HepG2 (cell line): ENCODE measurements at regions not wholly inside any gene's neighbourhood (a gene's known extent, or its start where the extent isn't known, plus 50 kb on each side); places are given as distances from the start of the nearest gene placed in this dataset.

Experiments
- AHR ChIP-seq: IDR thresholded peaks from 2 replicates; pipeline ENCODE4 v1.6.1; 2018; ENCODE audit warnings: missing genetic modification reagents, missing compliant biosample characterization
- ARNTL ChIP-seq: sonication (generic); formaldehyde crosslinking; IDR thresholded peaks from 2 replicates; pipeline ENCODE4 v1.4.0; 2020; ENCODE audit warnings: mild to moderate bottlenecking, missing genetic modification reagents
- BCL6 ChIP-seq: IDR thresholded peaks from 2 replicates; pipeline ENCODE4 v1.6.1; 2016; ENCODE audit warnings: missing genetic modification reagents, missing compliant biosample characterization
- BRD4 ChIP-seq: sonication (generic); formaldehyde crosslinking; IDR thresholded peaks from 2 replicates; pipeline ENCODE4 v1.4.0; 2020; ENCODE audit warnings: missing genetic modification reagents
- CC2D1A ChIP-seq: sonication (generic); formaldehyde crosslinking; IDR thresholded peaks from 2 replicates; pipeline ENCODE4 v1.8.1; 2023; ENCODE audit warnings: mild to moderate bottlenecking, missing genetic modification reagents
- ELF3 ChIP-seq: IDR thresholded peaks from 2 replicates; pipeline ENCODE4 v1.6.1; 2016; ENCODE audit warnings: missing genetic modification reagents, missing compliant biosample characterization
- ERF ChIP-seq: IDR thresholded peaks from 2 replicates; pipeline ENCODE4 v1.6.1; 2018; ENCODE audit warnings: missing biosample characterization, missing genetic modification reagents
- FOXC1 ChIP-seq: sonication (generic); formaldehyde crosslinking; IDR thresholded peaks from 2 replicates; pipeline ENCODE4 v1.8.0; 2022; ENCODE audit warnings: mild to moderate bottlenecking, missing genetic modification reagents, borderline replicate concordance
- GFI1 ChIP-seq: sonication (generic); formaldehyde crosslinking; IDR thresholded peaks from 2 replicates; pipeline ENCODE4 v1.5.0; 2020; ENCODE audit warnings: missing genetic modification reagents, mild to moderate bottlenecking, borderline replicate concordance
- ONECUT2 ChIP-seq: sonication (generic); formaldehyde crosslinking; IDR thresholded peaks from 2 replicates; pipeline ENCODE4 v1.4.0; 2020; ENCODE audit warnings: missing genetic modification reagents
- SIX1 ChIP-seq: sonication (generic); formaldehyde crosslinking; IDR thresholded peaks from 2 replicates; pipeline ENCODE4 v1.4.0; 2020; ENCODE audit warnings: missing genetic modification reagents, borderline replicate concordance
- SPEN ChIP-seq: sonication (generic); formaldehyde crosslinking; IDR thresholded peaks from 2 replicates; pipeline ENCODE4 v1.5.1; 2020; ENCODE audit warnings: low read depth, mild to moderate bottlenecking, missing genetic modification reagents
- SRY ChIP-seq: sonication (generic); formaldehyde crosslinking; IDR thresholded peaks from 2 replicates; pipeline ENCODE4 v1.8.0; 2022; ENCODE audit warnings: mild to moderate bottlenecking, missing genetic modification reagents
- ZKSCAN1 ChIP-seq: fragments of 150-350 bp; IDR thresholded peaks from 2 replicates; pipeline ENCODE4 v1.6.1; 2014; ENCODE audit warnings: low read length
- ZMAT3 ChIP-seq: sonication (generic); formaldehyde crosslinking; conservative IDR thresholded peaks from 2 replicates; pipeline ENCODE4 v1.7.0; 2021; ENCODE audit warnings: missing genetic modification reagents
- ZNF12 ChIP-seq: sonication (generic); formaldehyde crosslinking; IDR thresholded peaks from 2 replicates; pipeline ENCODE4 v1.5.0; 2020; ENCODE audit warnings: missing genetic modification reagents
- ZNF264 ChIP-seq: sonication (generic); formaldehyde crosslinking; IDR thresholded peaks from 2 replicates; pipeline ENCODE4 v1.4.0; 2020; ENCODE audit warnings: missing genetic modification reagents
- ZNF331 ChIP-seq: sonication (generic); formaldehyde crosslinking; IDR thresholded peaks from 2 replicates; pipeline ENCODE4 v1.4.0; 2020; ENCODE audit warnings: missing genetic modification reagents
- ZNF484 ChIP-seq: sonication (generic); formaldehyde crosslinking; IDR thresholded peaks from 2 replicates; pipeline ENCODE4 v1.5.1; 2020; ENCODE audit warnings: mild to moderate bottlenecking, low read depth, missing genetic modification reagents, borderline replicate concordance
- ZNF615 ChIP-seq: sonication (generic); formaldehyde crosslinking; IDR thresholded peaks from 2 replicates; pipeline ENCODE4 v1.5.0; 2020; ENCODE audit warnings: mild to moderate bottlenecking, missing genetic modification reagents, borderline replicate concordance
- ZNF704 ChIP-seq: sonication (generic); formaldehyde crosslinking; IDR thresholded peaks from 2 replicates; pipeline ENCODE4 v1.8.1; 2023; ENCODE audit warnings: mild to moderate bottlenecking, inconsistent platforms, moderate library complexity, missing genetic modification reagents, borderline replicate concordance
- ZNF768 ChIP-seq: sonication (generic); formaldehyde crosslinking; IDR thresholded peaks from 2 replicates; pipeline ENCODE4 v1.4.0; 2020; ENCODE audit warnings: missing genetic modification reagents
- ZXDC ChIP-seq: sonication (generic); formaldehyde crosslinking; IDR thresholded peaks from 2 replicates; pipeline ENCODE4 v1.5.0; 2020; ENCODE audit warnings: mild to moderate bottlenecking, missing genetic modification reagents
- TF ChIP-seq, protein P1 (sequence below): IDR thresholded peaks from 2 replicates; pipeline ENCODE4 v1.6.1; 2016; ENCODE audit warnings: low read depth
- TF ChIP-seq, protein P2 (sequence below): sonication (generic); formaldehyde crosslinking; IDR thresholded peaks from 2 replicates; pipeline ENCODE4 v1.4.0; 2020; ENCODE audit warnings: missing genetic modification reagents, borderline replicate concordance

GRCh38 chr15:101121511-101122090 lies 130.2 kb downstream of the CHSY1 start (continued):
- no peak for TF ChIP-seq SPEN (CRISPR knock-in tag)
- TF ChIP-seq ZNF484: no peak
- TF ChIP-seq ZNF704: no peak
- no peak for TF ChIP-seq BRD4 (CRISPR knock-in tag)
- TF ChIP-seq ZMAT3 (CRISPR knock-in tag): no peak
- TF ChIP-seq AHR (CRISPR knock-in tag): no peak
- TF ChIP-seq ZXDC (CRISPR knock-in tag): no peak
- TF ChIP-seq, protein P1, sequence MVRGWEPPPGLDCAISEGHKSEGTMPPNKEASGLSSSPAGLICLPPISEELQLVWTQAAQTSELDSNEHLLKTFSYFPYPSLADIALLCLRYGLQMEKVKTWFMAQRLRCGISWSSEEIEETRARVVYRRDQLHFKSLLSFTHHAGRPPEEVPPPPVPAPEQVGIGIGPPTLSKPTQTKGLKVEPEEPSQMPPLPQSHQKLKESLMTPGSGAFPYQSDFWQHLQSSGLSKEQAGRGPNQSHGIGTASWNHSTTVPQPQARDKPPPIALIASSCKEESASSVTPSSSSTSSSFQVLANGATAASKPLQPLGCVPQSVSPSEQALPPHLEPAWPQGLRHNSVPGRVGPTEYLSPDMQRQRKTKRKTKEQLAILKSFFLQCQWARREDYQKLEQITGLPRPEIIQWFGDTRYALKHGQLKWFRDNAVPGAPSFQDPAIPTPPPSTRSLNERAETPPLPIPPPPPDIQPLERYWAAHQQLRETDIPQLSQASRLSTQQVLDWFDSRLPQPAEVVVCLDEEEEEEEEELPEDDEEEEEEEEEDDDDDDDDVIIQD: no peak
- TF ChIP-seq ZNF264: no peak
- no peak for TF ChIP-seq ZKSCAN1
- TF ChIP-seq ARNTL (CRISPR knock-in tag): no peak
- no peak for TF ChIP-seq SIX1 (CRISPR knock-in tag)
- TF ChIP-seq ZNF331 (CRISPR knock-in tag): no peak
- no peak for TF ChIP-seq ZNF615 (CRISPR knock-in tag)
- TF ChIP-seq ZNF12 (CRISPR knock-in tag): peak; percentile 92
- TF ChIP-seq SRY (CRISPR knock-in tag): no peak
- no peak; the same call in 1 of the 2 replicates for TF ChIP-seq ZNF768 (CRISPR knock-in tag)
- TF ChIP-seq ELF3: no peak
- TF ChIP-seq, protein P2, sequence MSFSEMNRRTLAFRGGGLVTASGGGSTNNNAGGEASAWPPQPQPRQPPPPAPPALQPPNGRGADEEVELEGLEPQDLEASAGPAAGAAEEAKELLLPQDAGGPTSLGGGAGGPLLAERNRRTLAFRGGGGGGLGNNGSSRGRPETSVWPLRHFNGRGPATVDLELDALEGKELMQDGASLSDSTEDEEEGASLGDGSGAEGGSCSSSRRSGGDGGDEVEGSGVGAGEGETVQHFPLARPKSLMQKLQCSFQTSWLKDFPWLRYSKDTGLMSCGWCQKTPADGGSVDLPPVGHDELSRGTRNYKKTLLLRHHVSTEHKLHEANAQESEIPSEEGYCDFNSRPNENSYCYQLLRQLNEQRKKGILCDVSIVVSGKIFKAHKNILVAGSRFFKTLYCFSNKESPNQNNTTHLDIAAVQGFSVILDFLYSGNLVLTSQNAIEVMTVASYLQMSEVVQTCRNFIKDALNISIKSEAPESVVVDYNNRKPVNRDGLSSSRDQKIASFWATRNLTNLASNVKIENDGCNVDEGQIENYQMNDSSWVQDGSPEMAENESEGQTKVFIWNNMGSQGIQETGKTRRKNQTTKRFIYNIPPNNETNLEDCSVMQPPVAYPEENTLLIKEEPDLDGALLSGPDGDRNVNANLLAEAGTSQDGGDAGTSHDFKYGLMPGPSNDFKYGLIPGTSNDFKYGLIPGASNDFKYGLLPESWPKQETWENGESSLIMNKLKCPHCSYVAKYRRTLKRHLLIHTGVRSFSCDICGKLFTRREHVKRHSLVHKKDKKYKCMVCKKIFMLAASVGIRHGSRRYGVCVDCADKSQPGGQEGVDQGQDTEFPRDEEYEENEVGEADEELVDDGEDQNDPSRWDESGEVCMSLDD: no peak
- TF ChIP-seq ERF (CRISPR knock-in tag): no peak
- no peak for TF ChIP-seq ONECUT2 (CRISPR knock-in tag)
- TF ChIP-seq FOXC1: no peak
- 0 out of 2 replicates have a peak, but pooled peaks have one; percentile 7 for TF ChIP-seq BCL6 (CRISPR knock-in tag)
- no peak for TF ChIP-seq GFI1 (CRISPR knock-in tag)
- no peak for TF ChIP-seq CC2D1A (CRISPR knock-in tag)
